K562 (cell line): ENCODE measurements at regions not wholly inside any gene's neighbourhood (a gene's known extent, or its start where the extent isn't known, plus 50 kb on each side); places are given as distances from the start of the nearest gene placed in this dataset.

Source experiments
- ATF1 ChIP-seq, 2 experiments: fragments of 450-650 bp in 1 of 2; IDR thresholded peaks; 2 replicates each; pipeline ENCODE4 v1.6.1; 2016; ENCODE audit warnings: missing compliant biosample characterization in 1 of 2, missing genetic modification characterization in 1 of 2
- ATF3 ChIP-seq, 2 experiments: fragments of 450-650 bp in 1 of 2; sonication (generic) in 1 of 2; formaldehyde crosslinking in 1 of 2; IDR thresholded peaks in 1 of 2; conservative IDR thresholded peaks in 1 of 2; 2 replicates each; pipeline versions ENCODE4 v1.6.1 to v1.8.1; 2016 to 2023; ENCODE audit warnings: mild to moderate bottlenecking in 2 of 2, moderate library complexity in 2 of 2, inconsistent platforms in 1 of 2, missing genetic modification reagents in 1 of 2
- CEBPG ChIP-seq, 3 experiments: fragments of 200-800 bp in 1 of 3; sonication (Bioruptor generic) in 1 of 3; sonication (generic) in 1 of 3; formaldehyde crosslinking in 1 of 3; IDR thresholded peaks in 2 of 3; conservative IDR thresholded peaks in 1 of 3; 2 replicates each; pipeline versions ENCODE4 v1.6.1 to v1.8.0; 2016 to 2022; ENCODE audit warnings: missing compliant biosample characterization in 2 of 3, missing genetic modification characterization in 2 of 3, mild to moderate bottlenecking in 1 of 3, missing genetic modification reagents in 1 of 3
- FOSL1 ChIP-seq: fragments of 200-800 bp; sonication (Bioruptor generic); conservative IDR thresholded peaks from 2 replicates; pipeline ENCODE4 v1.6.1; 2016; ENCODE audit warnings: missing genetic modification characterization, missing compliant biosample characterization
- HMGXB4 ChIP-seq: sonication (generic); formaldehyde crosslinking; IDR thresholded peaks from 2 replicates; pipeline ENCODE4 v1.8.1; 2023; ENCODE audit warnings: mild to moderate bottlenecking, missing genetic modification reagents
- HNRNPLL ChIP-seq: fragments of 200-400 bp; formaldehyde crosslinking; IDR thresholded peaks from 2 replicates; pipeline ENCODE4 v1.6.1; 2017; ENCODE audit warnings: low read length, low read depth, mild to moderate bottlenecking; ENCODE audit not compliant: poor library complexity, severe bottlenecking
- MIER1 ChIP-seq: fragments of 450-650 bp; IDR thresholded peaks from 2 replicates; pipeline ENCODE4 v1.6.1; 2016; ENCODE audit warnings: antibody characterized with exemption, mild to moderate bottlenecking, low read depth
- NR2C1 ChIP-seq, 2 experiments: fragments of 450-650 bp; IDR thresholded peaks; 2 replicates each; pipeline ENCODE4 v1.6.1; 2017; ENCODE audit warnings: mild to moderate bottlenecking in 2 of 2, antibody characterized with exemption in 1 of 2, inconsistent platforms in 1 of 2, missing compliant biosample characterization in 1 of 2, missing genetic modification characterization in 1 of 2
- PBX2 ChIP-seq, 2 experiments: IDR thresholded peaks in 1 of 2; conservative IDR thresholded peaks in 1 of 2; 2 replicates each; pipeline ENCODE4 v1.6.1; 2016; ENCODE audit warnings: low read depth in 2 of 2, mild to moderate bottlenecking in 1 of 2, missing compliant biosample characterization in 1 of 2, missing genetic modification characterization in 1 of 2, moderate library complexity in 1 of 2
- PCBP1 ChIP-seq: fragments of 200-400 bp; formaldehyde crosslinking; IDR thresholded peaks from 2 replicates; pipeline ENCODE4 v1.6.1; 2018; ENCODE audit warnings: mild to moderate bottlenecking, low read depth, low read length; ENCODE audit not compliant: poor library complexity, severe bottlenecking
- RBFOX2 ChIP-seq: fragments of 200-400 bp; formaldehyde crosslinking; IDR thresholded peaks from 2 replicates; pipeline ENCODE4 v1.6.1; 2017; ENCODE audit warnings: low read depth, mild to moderate bottlenecking, low read length, moderate library complexity
- TBP ChIP-seq: optimal IDR thresholded peaks from 2 replicates; pipeline ENCODE3; 2011; ENCODE audit warnings: low read depth, low read length, improper control_type of control experiment
- THAP12 ChIP-seq: fragments of 250-450 bp; sonication (Bioruptor Pico); IDR thresholded peaks from 2 replicates; pipeline ENCODE4 v1.9.0; 2021; ENCODE audit warnings: mild to moderate bottlenecking, inconsistent platforms
- XRCC3 ChIP-seq: fragments of 450-650 bp; IDR thresholded peaks from 2 replicates; pipeline ENCODE4 v1.6.1; 2017; ENCODE audit warnings: mild to moderate bottlenecking, moderate library complexity
- ZNF280B ChIP-seq: fragments of 250-450 bp; sonication (Bioruptor Pico); IDR thresholded peaks from 2 replicates; pipeline ENCODE4 v1.5.1; 2021; ENCODE audit warnings: mild to moderate bottlenecking
- ZNF431 ChIP-seq: sonication (generic); formaldehyde crosslinking; IDR thresholded peaks from 2 replicates; pipeline ENCODE4 v1.8.0; 2022; ENCODE audit warnings: mild to moderate bottlenecking, missing genetic modification reagents

DNA sequence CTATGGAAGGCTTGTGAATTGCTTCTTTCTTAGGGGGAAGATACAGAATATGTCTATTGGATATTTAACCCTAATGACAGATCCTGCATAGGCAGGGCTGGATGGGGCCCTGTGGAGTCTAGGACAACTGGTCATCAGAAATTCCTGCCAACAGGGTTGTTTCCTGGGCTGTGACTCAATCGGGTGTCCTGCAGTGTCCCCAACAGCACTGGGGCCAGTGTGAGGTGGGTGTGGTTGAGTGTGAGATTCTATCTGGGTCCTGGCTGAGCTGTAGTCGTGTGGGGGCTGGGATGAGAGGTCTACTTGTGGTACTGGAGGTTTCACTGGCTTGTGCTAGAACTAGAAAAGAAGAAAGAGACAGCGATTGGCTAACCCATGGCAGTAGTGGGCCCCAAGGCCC lies 87.3 kb upstream of the WDR1 start (continued):
- TF ChIP-seq ZNF280B (CRISPR knock-in tag) (no peak), PBX2 (CRISPR knock-in tag; IDR thresholded peaks at IDR 0.05; ENCODE audit: low read depth) (no peak), PBX2 (tag; conservative IDR thresholded peaks at IDR 0.05; ENCODE audit: low read depth) (no peak), HNRNPLL (no peak), ZNF431 (CRISPR knock-in tag) (no peak), MIER1 (no peak), NR2C1 (IDR thresholded peaks at IDR 0.05) (0 out of 2 replicates have a peak, but pooled peaks have one; percentile 12), NR2C1 (tag; IDR thresholded peaks at IDR 0.05) (no peak), TBP (no peak), FOSL1 (tag) (peak; percentile 66), CEBPG (CRISPR knock-in tag; IDR thresholded peaks at IDR 0.05) (no peak), CEBPG (tag; conservative IDR thresholded peaks at IDR 0.05 in 1 of 2, IDR thresholded peaks at IDR 0.05 in 1 of 2) (0 out of 4 replicates have a peak, but pooled peaks of 1 of the 2 experiments have one; percentile 50), HMGXB4 (CRISPR knock-in tag) (no peak), THAP12 (CRISPR knock-in tag) (no peak), RBFOX2 (no peak), ATF1 (CRISPR knock-in tag; IDR thresholded peaks at IDR 0.05) (no peak), ATF1 (tag; IDR thresholded peaks at IDR 0.05) (0 out of 2 replicates have a peak, but pooled peaks have one; percentile 38), PCBP1 (no peak), ATF3 (IDR thresholded peaks at IDR 0.05) (peak; percentile 59), ATF3 (CRISPR knock-in tag; conservative IDR thresholded peaks at IDR 0.05) (no peak), XRCC3 (no peak)
